NCI-H748 (cell line): ENCODE measurements at regions not wholly inside any gene's neighbourhood (a gene's known extent, or its start where the extent isn't known, plus 50 kb on each side); places are given as distances from the start of the nearest gene placed in this dataset.
A peak's percentile ranks its signal among the peaks of the same experiment; 100 is the strongest.

ENCODE experiments used
- DNase-seq: peaks from one replicate; lab custom pipeline; 2025; ENCODE audit not compliant: unreplicated experiment; lab: John Stamatoyannopoulos, UW

DNA sequence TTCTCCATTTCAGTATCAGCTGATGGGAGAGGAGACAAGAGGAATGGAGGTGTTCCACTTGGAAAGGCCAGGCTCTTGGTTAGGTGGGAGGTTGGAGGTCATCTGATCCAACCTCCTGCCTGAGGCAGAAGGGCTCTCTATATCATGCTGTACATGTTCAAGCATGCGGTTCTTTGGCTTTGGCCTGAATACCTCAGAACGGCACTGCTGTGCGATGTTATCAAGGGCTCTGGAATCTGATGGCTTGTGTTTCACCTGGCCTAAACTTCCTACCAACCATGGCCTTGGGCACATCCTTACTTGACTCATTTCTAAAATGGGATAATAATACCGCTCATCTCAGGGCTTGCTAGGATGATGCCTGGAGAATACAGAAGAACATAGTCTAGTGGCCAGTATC, 90.1 kb upstream of the FAM169A start:
- DNase-seq, result no peak

- DNase-seq, result no peak
Measured at GRCh38 chr5:74954919-74955318, 88.7 kb upstream of the FAM169A start.

- DNase-seq, result no peak
Measured at GRCh38 chr5:74953937-74954720, 87.9 kb upstream of the FAM169A start.

DNA sequence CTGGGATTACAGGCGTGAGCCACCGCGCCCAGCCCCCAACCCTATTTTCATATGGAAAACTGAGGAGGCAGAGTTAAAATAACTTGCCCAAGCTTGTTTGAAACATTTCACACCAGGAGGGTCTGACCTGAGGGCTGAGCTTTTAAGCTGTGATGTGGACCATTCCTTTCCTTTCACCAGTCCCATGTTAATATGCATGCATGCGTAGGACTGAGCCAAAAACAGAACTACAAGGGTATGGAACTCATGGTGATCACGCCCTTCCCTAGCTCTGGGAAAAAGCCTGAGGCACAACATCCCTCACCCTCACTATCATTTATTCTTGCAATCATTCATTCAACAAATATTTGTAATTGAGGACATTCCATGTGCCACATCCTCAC, 87.4 kb upstream of the FAM169A start:
- no peak for DNase-seq

GRCh38 chr5:74952406-74952805, 86.2 kb upstream of the FAM169A start:
- no peak for DNase-seq

GRCh38 chr5:74951865-74952264, 85.7 kb upstream of the FAM169A start:
- no peak for DNase-seq

DNA sequence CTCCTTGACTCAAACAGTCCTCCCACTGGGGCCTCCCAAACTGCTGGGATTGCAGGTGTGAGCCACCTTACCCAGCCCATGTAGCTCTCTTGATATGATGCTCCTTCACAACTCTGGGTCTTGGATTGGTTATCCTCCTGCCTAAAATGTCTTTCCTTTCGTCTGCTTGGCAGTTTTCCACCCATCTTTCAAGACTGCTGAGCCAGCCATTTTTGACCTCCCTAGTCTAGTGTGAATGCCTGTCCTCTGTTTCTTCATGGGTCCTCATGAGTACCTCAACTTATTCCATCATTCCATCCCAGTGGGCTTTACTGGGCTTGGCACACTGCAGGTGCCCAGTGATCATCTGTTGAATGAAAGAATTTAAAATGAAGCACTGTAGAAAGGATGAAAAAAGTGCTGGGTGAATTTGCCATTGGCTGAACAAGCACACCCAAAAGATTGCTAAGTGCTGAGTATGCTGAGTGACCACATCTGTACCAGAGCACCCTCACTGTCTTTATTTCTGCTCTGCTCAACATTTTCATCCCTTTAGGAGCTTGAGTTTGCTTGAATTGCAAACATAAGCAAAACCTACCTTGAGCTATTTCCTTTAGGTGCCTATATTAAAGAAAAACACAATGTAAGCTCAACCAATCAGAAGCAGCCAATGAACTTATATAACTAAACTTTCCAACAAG, 84.8 kb upstream of the FAM169A start:
- DNase-seq, result no peak

DNA sequence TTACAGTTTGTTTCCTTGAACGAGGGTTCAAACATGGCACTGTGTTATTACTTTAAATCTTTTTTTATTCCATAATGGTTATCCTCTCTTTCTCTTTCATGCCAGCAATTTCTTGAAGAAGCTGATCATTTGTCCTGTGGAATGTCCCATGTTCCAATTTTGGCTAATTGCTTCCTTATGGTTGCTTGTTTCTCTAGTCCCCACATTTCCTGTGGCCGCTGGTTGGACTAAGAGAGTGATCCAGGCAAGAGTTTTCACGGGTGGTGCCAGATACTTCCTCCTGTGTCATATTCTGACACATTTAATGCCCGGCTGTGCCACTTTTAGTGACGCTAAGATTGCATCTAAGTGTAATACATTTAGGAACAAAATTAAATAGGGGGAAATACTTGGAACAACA, 83.8 kb upstream of the FAM169A start:
- DNase-seq, result no peak

DNA sequence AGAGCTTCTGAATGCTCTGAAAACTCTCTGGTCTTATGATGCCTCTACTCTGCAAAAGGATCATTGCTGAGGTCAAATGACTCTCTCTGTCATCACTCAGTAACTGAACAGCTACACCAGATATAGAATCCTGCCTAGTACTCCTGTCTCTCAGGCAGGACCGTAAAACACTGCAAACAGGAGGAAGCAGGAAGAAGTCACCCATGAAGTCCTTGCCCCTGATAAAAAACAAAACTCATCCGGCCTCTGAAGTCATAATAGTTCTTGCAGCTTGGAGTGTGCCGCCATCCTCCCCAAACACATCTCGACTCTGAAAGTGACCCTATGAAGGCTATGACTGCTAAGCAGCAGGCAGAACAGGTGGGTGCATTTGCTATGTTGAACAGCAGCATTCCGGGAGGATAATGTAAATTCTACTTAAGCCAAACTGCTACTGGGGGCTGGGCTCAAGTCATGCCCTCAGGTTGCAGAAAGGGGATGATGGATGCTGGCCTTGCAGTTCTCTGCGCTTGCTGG, 81.9 kb upstream of the FAM169A start:
- DNase-seq, result no peak

- DNase-seq, result no peak
Measured at GRCh38 chr5:74946471-74946870, 80.3 kb upstream of the FAM169A start.

DNA sequence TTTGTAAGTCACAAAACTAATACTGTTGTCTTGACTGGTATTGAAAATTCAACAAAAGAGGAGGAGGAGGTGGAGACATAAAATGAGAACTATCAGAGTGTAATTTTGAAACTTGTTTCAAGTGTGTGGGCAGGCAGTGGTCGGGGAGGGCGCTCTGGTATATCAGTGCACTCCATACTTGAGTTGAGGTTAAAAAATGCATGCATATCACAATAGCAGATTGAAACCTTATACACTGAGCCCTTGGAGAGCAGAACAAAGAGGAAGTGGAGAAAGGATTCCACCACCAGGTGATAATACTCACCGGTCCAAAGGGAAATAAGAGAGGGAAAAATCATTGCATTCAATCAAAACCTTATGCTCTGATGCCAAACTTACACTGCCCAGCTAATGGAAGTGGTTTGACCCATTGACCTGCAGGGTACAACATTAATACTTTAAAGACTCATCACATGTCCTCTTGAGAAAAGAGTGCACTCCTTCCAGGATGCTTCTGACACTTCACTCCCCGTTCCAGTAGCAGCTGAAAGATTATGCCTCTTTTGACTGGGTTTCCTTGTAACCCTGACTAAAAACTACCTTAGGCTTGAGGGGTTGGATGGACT, 79.5 kb upstream of the FAM169A start:
- peak; percentile 22 for DNase-seq

- DNase-seq, result peak; percentile 12
Measured at GRCh38 chr5:74943905-74944304, 77.7 kb upstream of the FAM169A start.

GRCh38 chr5:74942622-74943286, 76.6 kb upstream of the FAM169A start:
- no peak for DNase-seq

DNA sequence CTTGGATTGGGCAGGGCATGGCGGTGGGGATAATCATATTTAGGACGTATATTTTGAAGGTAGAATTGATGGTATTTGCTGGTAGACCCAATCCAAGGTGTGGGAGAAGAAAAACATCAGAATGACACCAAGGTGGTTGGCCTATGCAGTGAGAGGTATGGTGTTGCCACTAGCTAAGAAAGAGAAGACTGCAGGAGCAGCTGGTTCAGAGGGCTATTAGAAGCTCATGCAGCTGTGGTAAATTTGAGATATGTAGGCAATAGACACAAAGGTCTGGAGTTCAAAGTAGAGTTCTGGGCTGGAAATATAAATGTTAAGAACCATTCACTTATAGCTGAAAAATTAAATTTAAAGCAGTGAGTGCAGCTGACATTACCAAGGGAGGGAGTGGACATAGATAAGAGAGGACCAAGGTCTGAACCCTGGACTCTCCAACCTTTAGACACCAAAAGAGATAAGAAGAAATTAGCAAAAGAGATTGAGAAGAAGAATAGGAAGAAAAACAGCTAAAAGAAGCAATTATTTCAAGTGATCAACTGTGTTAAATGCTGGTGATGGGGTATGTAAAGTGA, 74.7 kb upstream of the FAM169A start:
- no peak for DNase-seq

GRCh38 chr5:74938250-74938933, 72.2 kb upstream of the FAM169A start:
- DNase-seq, result no peak

- DNase-seq, result no peak
Measured at GRCh38 chr5:74935752-74936091, 69.5 kb upstream of the FAM169A start.

- peak; percentile 43 for DNase-seq
Measured at GRCh38 chr5:74934949-74935751, 69.0 kb upstream of the FAM169A start.

DNA sequence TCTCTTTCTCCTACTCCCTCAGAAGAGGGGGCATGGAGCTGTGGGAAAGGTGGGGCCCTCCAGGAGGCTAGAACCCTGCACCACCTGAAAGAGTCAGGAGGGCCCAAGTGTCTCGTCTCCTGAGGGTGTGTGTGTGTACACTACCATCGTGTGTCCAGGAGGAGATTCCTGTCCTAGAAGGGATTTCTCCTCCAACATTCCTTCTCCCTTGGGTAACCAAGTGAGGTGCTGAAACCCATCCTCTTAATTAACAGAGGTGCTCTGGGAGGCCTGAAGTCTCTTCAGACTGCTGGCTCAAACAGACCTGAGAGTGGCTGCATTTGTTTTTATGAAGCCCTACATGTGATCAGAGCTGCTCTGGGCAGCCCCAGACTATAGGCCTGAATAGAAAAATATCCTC, 61.1 kb upstream of the FAM169A start:
- no peak for DNase-seq

DNA sequence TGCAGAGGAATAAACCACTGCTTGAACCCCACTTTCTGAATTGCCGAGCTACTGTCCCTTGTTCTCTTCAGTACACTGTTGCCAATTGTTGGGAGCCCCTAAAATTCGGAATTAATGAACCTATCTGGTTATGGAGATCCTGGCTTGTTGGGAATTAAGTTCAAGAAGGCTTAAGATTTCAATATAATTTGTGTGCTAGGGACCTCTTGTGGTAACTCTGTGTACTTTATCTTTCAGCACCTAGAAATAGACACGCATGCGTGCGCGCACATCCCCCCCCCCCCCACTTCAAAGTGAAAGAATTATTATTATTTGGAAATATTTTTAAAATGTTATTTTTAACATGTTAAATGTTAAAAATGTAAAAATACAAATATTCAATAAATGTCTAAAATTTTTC, 53.3 kb upstream of the FAM169A start:
- peak; percentile 65 for DNase-seq

- DNase-seq, result no peak
Measured at GRCh38 chr5:74919041-74919440, 52.9 kb upstream of the FAM169A start.
